ENCODE measurements at regions not wholly inside any gene's neighbourhood (a gene's known extent, or its start where the extent isn't known, plus 50 kb on each side); places are given as distances from the start of the nearest gene placed in this dataset.

GRCh38 chr16:64287655-64288528 lies 834.0 kb downstream of the CDH11 start:
- no peak for TF ChIP-seq YY1 (IDR thresholded peaks at IDR 0.05; ENCODE audit: low read depth)
- no peak for TF ChIP-seq MAX (IDR thresholded peaks at IDR 0.05)
- TF ChIP-seq TCF12 (IDR thresholded peaks at IDR 0.05; ENCODE audit: low read depth) = no peak
- no peak for TF ChIP-seq EGR1 (IDR thresholded peaks at IDR 0.05)
- no peak for TF ChIP-seq CREB1 (IDR thresholded peaks at IDR 0.05; ENCODE audit: low read depth)
- no peak for TF ChIP-seq TEAD4 (IDR thresholded peaks at IDR 0.05)
- TF ChIP-seq REST (IDR thresholded peaks at IDR 0.05; ENCODE audit: low read depth) = no peak
- no peak for TF ChIP-seq RAD21 (IDR thresholded peaks at IDR 0.05; ENCODE audit: low read depth)
